ENCODE measurements at regions not wholly inside any gene's neighbourhood (a gene's known extent, or its start where the extent isn't known, plus 50 kb on each side); places are given as distances from the start of the nearest gene placed in this dataset.

DNA sequence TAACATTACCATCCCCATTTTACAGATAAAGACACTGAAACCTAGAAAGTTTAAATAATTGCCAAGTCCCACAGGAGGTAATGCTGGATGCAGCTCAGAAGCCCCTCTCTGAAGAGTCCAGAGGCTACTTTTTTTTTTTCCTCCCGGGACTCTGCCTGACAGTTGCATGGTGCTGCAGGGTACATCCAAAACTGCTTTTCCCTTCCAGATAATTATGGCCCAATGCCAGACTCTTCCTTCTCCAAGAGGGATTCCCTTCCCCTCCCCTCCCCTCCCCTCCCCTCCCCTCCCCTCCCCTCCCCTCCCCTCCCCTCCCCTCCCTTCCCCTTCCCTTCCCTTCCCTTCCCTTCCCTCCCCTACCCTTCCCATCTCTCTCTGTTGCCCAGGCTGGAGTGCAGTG lies 122.9 kb downstream of the LSMEM1 start:
- TF ChIP-seq GATA2 (IDR thresholded peaks at IDR 0.05; ENCODE audit: low read depth, low read length) (no peak), GATA3 (IDR thresholded peaks at IDR 0.05; ENCODE audit: low read depth, low read length) (no peak)
